ENCODE measurements at regions not wholly inside any gene's neighbourhood (a gene's known extent, or its start where the extent isn't known, plus 50 kb on each side); places are given as distances from the start of the nearest gene placed in this dataset.

DNA sequence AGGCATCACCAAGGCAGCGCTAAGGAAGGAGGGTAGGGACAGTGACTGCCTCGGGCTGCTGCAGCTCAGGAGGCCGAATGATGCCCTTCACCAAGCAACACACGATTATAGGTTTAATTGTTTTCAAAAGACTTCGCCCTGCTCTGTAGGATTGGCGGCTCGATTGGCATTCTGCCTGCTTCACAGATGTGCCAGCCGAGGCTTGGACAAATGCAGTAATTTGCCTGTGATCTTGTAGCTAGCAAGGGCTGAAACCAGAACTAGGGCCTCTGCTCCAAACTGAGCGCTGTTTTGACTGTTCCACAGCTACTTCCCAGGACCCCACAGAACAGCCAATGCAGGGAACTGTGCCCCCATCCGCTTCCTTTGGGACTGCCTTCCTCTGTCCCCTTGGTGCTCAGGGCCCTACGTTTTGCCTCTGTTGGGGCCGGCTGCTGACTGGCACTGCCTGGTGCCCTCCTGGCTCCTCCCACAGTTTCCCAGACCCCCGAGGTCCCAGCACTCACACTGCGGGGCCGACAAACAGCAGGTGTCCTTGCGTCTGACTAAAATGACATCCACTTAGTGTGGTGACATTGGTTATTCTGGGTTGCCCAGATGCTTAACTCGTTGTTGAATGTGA, 62.6 kb upstream of the EN2 start:
- no peaks in the 10 kb centered on the region for H3K36me3 ChIP-seq (replicated peaks in 1 of 2; ENCODE audit: control extremely low read depth in 1 of 2, control insufficient read depth in 1 of 2, extremely low read depth in 1 of 2, insufficient read depth in 2 of 2, low read length in 1 of 2)
- no peak overlapping the region for H3K27ac ChIP-seq (ENCODE audit: low read length in 2 of 2)
- no peaks in the 10 kb centered on the region for H4K20me1 ChIP-seq (ENCODE audit: control insufficient read depth, insufficient read depth, low read length, poor library complexity, severe bottlenecking)
- TF ChIP-seq, protein P1, sequence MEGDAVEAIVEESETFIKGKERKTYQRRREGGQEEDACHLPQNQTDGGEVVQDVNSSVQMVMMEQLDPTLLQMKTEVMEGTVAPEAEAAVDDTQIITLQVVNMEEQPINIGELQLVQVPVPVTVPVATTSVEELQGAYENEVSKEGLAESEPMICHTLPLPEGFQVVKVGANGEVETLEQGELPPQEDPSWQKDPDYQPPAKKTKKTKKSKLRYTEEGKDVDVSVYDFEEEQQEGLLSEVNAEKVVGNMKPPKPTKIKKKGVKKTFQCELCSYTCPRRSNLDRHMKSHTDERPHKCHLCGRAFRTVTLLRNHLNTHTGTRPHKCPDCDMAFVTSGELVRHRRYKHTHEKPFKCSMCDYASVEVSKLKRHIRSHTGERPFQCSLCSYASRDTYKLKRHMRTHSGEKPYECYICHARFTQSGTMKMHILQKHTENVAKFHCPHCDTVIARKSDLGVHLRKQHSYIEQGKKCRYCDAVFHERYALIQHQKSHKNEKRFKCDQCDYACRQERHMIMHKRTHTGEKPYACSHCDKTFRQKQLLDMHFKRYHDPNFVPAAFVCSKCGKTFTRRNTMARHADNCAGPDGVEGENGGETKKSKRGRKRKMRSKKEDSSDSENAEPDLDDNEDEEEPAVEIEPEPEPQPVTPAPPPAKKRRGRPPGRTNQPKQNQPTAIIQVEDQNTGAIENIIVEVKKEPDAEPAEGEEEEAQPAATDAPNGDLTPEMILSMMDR (IDR thresholded peaks at IDR 0.05): no peak
- TF ChIP-seq EZH2 (IDR thresholded peaks at IDR 0.05; ENCODE audit: borderline replicate concordance, insufficient read depth, low read depth, low read length, poor library complexity, severe bottlenecking): no peak
- ATAC-seq (ENCODE audit: low read depth): no peak
- H3K79me2 ChIP-seq (ENCODE audit: control insufficient read depth, insufficient read depth, low read length): no peaks in the 10 kb centered on the region
- no peak overlapping the region for H3K9ac ChIP-seq (ENCODE audit: low read length)
- Mint-ChIP-seq H3K27me3 (peaks cover 28% of the 10 kb centered on the region), H3K4me3 (no peak overlapping the region), H3K4me1 (no peaks in the 10 kb centered on the region), H3K9me3 (ENCODE audit: insufficient read depth) (no peaks in the 10 kb centered on the region), H3K27ac (no peak overlapping the region)
- H3K27me3 ChIP-seq (replicated peaks in 1 of 4; ENCODE audit: control extremely low read depth in 1 of 4, control insufficient read depth in 3 of 4, insufficient read depth in 4 of 4, low read length in 3 of 4): peaks cover 0 to 5% (median 0%) of the 10 kb centered on the region in 4 experiments
- H3K4me1 ChIP-seq (ENCODE audit: control insufficient read depth in 2 of 2, insufficient read depth in 2 of 2, low read length in 2 of 2): no peaks in the 10 kb centered on the region
- no peak overlapping the region for H2AFZ ChIP-seq (ENCODE audit: insufficient read depth, low read depth, low read length, poor library complexity, severe bottlenecking)
- 87% methylated on average over 11 of the region's 17 CpGs for WGBS (ENCODE audit: insufficient coverage)
- no peak overlapping the region for H3K4me2 ChIP-seq (replicated peaks; ENCODE audit: low read depth, low read length, poor library complexity, severe bottlenecking)
- H3K9me3 ChIP-seq (ENCODE audit: control extremely low read depth in 1 of 3, control insufficient read depth in 2 of 3, insufficient read depth in 1 of 3, low read length in 2 of 3): no peaks in the 10 kb centered on the region
- no peak overlapping the region for H3K4me3 ChIP-seq (ENCODE audit: control extremely low read depth in 1 of 5, extremely low read depth in 1 of 5, insufficient read depth in 1 of 5, low read depth in 2 of 5, low read length in 4 of 5)
- intact Hi-C loops (cut with micrococcal nuclease): no loop called here
- ChIA-PET POLR2A (no interaction called here), CTCF (no interaction called here)
- no peak for DNase-seq

DNA sequence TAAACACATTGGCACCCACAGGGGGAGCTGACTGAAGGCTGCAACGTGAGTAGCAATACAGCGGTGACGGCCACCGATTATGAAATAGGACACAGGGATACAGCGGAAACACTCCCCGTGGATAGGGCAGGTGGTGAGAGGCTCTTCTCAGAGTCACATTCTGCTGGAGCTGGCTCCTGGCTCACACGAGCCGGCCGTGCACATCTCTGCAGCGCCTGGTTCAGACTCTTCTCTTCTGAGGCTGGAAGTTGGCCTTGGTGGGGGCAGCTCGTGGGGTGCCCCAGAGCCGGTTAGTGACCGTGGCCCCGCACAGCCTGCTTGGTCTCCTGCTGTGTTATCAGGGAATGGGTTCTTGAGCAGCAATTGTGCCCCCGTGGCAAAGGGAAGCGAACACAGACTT, 61.3 kb upstream of the EN2 start:
- Mint-ChIP-seq H3K4me1 (no peaks in the 10 kb centered on the region), H3K27ac (no peak overlapping the region), H3K27me3 (peaks cover 30% of the 10 kb centered on the region), H3K4me3 (no peak overlapping the region), H3K9me3 (ENCODE audit: insufficient read depth) (no peaks in the 10 kb centered on the region)
- no peak overlapping the region for H3K4me3 ChIP-seq (ENCODE audit: control extremely low read depth in 1 of 5, extremely low read depth in 1 of 5, insufficient read depth in 1 of 5, low read depth in 2 of 5, low read length in 4 of 5)
- no peak for TF ChIP-seq EZH2 (IDR thresholded peaks at IDR 0.05; ENCODE audit: borderline replicate concordance, insufficient read depth, low read depth, low read length, poor library complexity, severe bottlenecking)
- TF ChIP-seq, protein P1 (IDR thresholded peaks at IDR 0.05): no peak
- ChIA-PET CTCF (no interaction called here), POLR2A (no interaction called here)
- DNase-seq (no peak), ATAC-seq (ENCODE audit: low read depth) (no peak)
- H3K9me3 ChIP-seq (ENCODE audit: control extremely low read depth in 1 of 3, control insufficient read depth in 2 of 3, insufficient read depth in 1 of 3, low read length in 2 of 3): no peaks in the 10 kb centered on the region
- no peak overlapping the region for H3K27ac ChIP-seq (ENCODE audit: low read length in 2 of 2)
- no peak overlapping the region for H3K9ac ChIP-seq (ENCODE audit: low read length)
- intact Hi-C loops (cut with micrococcal nuclease): no loop called here
- H3K79me2 ChIP-seq (ENCODE audit: control insufficient read depth, insufficient read depth, low read length): no peaks in the 10 kb centered on the region
- 85% methylated on average over 16 of the region's 16 CpGs for WGBS (ENCODE audit: insufficient coverage)
- no peak overlapping the region for H3K4me2 ChIP-seq (replicated peaks; ENCODE audit: low read depth, low read length, poor library complexity, severe bottlenecking)
- H3K27me3 ChIP-seq (replicated peaks in 1 of 4; ENCODE audit: control extremely low read depth in 1 of 4, control insufficient read depth in 3 of 4, insufficient read depth in 4 of 4, low read length in 3 of 4): peaks cover 0 to 8% (median 0%) of the 10 kb centered on the region in 4 experiments
- no peaks in the 10 kb centered on the region for H3K4me1 ChIP-seq (ENCODE audit: control insufficient read depth in 2 of 2, insufficient read depth in 2 of 2, low read length in 2 of 2)
- H3K36me3 ChIP-seq (replicated peaks in 1 of 2; ENCODE audit: control extremely low read depth in 1 of 2, control insufficient read depth in 1 of 2, extremely low read depth in 1 of 2, insufficient read depth in 2 of 2, low read length in 1 of 2): no peaks in the 10 kb centered on the region
- H2AFZ ChIP-seq (ENCODE audit: insufficient read depth, low read depth, low read length, poor library complexity, severe bottlenecking): no peak overlapping the region
- H4K20me1 ChIP-seq (ENCODE audit: control insufficient read depth, insufficient read depth, low read length, poor library complexity, severe bottlenecking): no peaks in the 10 kb centered on the region

Data from B cell (primary cell).